IPS-18c (cell line): ENCODE measurements at regions not wholly inside any gene's neighbourhood (a gene's known extent, or its start where the extent isn't known, plus 50 kb on each side); places are given as distances from the start of the nearest gene placed in this dataset.
"Not testable (repeated sequence)": the region's sequence is repeated elsewhere in the genome, so short reads cannot be mapped to it uniquely, and the experiment has no call there.

Experiments
- H3K4me3 ChIP-seq: 2 replicates; pipeline ENCODE4 v1.7.0; 2013; ENCODE audit warnings: low read depth, mild to moderate bottlenecking, low read length, moderate library complexity; ENCODE audit not compliant: insufficient read depth
- H3K9me3 ChIP-seq: one replicate; pipeline ENCODE4 v1.6.1; 2013; ENCODE audit warnings: mild to moderate bottlenecking, low read length, moderate library complexity; ENCODE audit not compliant: control insufficient read depth, insufficient read depth

DNA sequence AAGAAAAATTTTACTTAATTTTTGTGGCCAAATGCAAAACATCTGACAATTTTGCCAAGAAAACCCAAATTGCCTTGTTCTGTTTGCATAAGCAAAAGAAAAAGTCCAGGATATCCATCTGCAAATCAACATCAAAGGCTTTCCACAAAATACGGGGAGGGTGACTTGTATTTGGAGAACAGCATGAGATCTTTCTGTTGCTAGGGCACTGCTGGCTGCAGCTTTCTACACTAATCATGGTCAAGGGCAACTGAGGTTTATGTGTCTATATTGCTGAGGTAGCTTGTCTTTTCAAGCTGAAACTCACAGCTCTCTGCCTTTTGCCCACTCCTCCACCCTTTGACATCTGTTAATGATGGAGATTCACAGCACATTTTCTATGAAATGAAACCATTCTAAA lies 389.1 kb downstream of the NKX6-1 start:
- no peaks in the 10 kb centered on the region for H3K9me3 ChIP-seq
- H3K4me3 ChIP-seq: no peak overlapping the region

DNA sequence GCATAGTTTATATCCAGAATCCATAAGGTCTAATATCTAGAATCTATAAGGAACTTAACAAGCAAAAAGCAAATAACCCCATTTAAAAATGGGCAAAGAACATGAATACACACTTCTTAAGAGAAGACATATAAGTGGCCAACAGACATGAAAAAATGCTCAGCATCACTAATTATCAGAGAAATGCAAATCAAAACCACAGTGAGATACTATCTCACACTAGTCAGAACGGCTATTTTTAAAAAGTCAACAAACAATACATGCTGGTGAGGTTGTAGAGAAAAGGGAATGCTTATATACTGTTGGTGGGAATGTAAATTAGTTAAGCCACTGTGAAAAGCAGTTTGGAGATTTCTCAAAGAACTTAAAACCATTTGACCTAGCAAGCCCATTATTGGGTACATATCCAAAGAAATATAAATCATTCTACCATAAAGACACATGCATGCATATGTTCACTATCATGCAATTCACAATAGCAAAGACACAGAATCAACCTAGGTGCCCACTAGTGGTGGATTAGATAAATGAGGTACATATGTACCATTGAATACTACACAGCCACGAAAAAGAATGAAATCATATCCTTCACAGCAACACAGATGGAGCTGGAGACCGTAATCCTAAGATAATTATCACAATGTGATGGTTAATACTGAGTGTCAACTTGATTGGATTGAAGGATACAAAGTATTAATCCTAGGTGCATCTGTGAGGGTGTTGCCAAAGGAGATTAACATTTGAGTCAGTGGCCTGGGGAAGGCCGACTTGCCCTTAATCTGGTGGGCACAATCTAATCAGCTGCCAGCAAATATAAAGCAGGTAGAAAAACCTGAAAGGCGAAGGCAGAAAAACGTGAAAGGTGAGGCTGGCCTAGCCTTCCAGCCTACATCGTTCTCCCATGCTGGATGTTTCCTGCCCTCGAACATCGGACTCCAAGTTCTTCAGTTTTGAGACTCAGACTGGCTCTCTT lies 397.2 kb downstream of the NKX6-1 start:
- not testable (repeated sequence) for H3K9me3 ChIP-seq, H3K4me3 ChIP-seq

DNA sequence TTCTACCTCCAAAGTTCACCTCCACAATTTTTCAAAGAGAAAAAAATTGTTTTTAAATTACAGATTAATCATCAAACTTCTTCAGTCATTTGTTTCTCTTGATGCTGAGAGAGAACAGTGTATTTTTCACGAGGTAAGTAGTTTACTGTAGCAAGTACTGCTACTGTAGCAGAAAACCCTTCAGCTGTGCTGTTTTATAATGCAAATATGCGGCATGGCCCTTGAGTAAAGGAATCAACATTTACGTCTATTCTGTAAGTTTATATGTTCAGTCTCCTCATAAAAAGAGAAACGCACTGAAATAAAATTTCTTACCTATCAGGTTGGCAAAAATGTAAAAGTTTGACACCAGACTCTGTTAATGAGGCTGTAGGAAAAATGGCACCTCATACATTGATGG lies 399.0 kb downstream of the NKX6-1 start:
- Histone ChIP-seq H3K9me3 (no peaks in the 10 kb centered on the region), H3K4me3 (no peak overlapping the region)

DNA sequence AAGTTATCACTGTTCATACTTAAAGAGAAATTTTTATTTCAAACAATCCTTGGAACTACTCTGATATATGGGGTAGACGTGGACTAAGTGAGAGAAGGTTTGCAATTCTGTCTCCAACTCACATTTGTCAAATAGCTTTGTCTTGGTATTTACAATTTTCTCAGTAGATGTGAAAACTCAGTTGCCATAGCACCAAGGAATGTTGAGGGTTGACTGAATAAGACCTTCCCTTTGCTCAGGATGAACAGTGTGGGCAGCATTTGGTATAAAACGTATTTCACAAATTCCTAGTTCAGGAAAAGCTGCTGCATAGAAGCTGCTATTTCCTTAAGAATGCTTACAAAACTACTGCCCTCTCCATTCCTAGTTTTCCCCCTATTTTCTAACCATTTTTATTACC lies 399.5 kb downstream of the NKX6-1 start:
- no peaks in the 10 kb centered on the region for H3K9me3 ChIP-seq
- H3K4me3 ChIP-seq: no peak overlapping the region

DNA sequence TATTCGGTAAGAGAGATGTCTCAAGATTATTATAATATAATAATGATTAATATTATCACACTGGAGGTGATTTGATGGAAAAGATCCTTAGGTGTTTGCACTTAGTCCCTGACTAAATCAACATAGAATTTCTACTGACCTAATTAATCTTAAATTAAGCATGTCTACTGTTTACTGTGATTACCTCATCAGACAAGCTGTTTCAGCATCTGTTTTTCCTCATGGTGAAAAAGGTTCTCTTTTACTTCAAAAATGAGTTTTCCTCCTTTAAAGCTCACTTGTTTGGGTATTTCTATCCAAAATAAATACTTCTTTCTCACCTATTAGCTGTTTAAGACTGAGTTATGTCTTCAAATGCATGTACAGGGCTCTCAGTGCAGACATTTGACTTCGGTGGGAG lies 407.8 kb downstream of the NKX6-1 start:
- Histone ChIP-seq H3K9me3 (no peaks in the 10 kb centered on the region), H3K4me3 (no peak overlapping the region)

DNA sequence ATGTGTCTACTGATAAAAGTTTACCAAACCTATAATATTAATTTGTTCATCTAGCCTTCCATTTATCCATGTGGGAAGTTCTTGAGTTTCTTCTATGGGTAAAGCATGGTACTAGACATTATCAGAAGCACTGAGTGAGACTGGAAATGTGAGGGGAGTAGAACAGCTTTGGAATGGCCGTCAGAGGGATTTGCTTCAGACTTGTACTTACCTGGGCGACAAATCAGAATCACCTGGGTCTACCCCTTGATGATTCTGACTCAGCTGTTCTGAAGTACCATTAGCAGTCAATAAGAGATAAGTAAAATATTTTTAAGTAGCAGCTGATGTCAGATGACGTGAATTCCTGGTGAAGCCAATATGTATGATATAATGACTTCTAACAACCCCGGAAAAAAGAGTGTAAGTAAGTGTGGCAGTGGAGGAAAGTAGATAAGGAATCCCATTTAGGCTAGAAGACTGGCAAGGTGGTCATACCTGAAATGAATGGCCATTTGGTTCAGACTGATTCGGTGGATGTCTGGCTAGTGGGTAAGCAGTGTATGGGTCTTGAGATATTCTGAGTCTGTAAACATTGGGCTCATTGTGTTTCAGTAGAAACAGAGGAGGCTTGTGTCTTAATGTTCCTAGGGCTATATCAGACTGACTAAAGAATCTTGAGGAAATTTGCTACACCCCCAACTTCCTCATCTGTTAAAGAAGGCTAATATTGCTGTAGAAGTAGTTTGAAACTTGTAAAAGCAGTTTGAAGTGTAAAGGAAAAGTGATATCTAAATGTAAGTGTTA lies 409.2 kb downstream of the NKX6-1 start:
- H3K4me3 ChIP-seq: no peak overlapping the region
- H3K9me3 ChIP-seq: no peaks in the 10 kb centered on the region

DNA sequence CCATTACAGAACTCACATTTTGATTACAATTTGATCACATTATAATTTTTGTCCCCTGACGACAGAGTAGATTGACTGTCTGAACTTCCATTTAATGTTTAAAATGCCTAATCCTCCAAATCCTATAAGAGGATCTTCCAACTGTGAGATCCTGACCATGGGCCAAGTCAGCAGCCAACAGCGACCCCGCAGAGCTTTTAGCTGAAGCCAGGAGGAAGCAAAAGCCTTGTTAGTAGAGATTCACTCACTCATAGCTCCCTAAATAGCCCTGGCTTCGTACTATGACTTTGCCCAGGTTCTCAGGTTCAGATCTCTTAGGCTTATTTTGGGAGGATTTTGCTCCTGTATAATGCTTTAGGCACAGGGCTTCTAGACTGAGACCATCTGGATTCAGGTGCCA lies 413.1 kb downstream of the NKX6-1 start:
- Histone ChIP-seq H3K9me3 (no peaks in the 10 kb centered on the region), H3K4me3 (no peak overlapping the region)

DNA sequence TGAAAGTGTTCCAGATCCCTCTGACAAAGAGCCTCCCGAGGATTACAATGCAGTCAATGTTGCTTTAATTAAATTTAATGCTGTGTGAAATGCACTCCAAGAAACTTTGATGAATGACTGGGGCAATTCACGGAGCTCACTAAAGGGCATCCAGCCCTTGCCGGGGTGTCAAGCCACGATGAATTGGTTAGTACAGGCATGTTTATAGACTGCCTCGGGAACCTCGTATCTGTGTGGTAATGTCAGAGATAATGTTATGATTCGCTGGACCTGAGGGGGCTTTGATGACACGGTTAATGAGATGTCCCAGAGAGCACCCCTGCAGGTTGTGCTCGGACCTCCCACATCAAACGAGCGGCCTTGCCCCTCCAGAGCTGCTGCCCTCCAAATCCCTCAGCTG lies 428.8 kb downstream of the NKX6-1 start:
- Histone ChIP-seq H3K9me3 (no peaks in the 10 kb centered on the region), H3K4me3 (no peak overlapping the region)

DNA sequence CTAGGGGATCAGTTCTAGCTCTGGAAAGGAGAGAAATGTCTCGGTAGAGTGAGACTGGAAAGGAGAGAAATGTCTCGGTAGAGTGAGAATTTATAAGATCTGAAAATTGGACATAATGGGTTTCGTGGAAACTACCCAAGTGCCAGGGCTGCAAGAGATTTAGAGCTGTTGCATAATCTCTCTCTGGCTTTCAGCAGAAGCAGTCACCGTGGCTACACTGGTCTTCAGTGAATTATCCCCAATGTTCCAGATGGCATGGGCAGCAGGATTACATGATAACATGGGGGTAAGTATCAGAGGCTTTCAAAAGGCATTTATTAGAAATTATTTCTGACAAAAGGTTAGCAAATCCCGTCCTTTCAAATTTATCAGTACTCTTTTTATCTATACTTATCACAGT lies 435.5 kb downstream of the NKX6-1 start:
- no peak overlapping the region for H3K4me3 ChIP-seq

DNA sequence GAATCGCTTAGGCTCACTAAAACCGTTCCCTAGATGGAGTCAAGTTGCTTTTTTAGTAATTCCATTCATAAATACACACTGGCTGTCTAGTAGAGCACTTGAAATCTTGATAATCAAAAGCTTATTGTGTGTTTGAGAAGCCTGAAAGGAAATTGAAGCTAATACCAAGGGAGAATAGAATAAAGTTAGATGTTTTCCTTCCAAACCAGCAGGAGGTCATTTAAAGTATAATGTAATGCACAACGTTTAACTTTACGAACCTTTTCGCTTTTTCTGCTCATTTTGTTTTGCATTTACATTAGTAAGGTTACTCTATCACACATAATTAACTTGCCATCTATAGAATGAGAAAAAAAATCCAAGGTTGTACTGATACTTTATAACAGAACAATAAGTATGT lies 440.9 kb downstream of the NKX6-1 start:
- H3K4me3 ChIP-seq: no peak overlapping the region
- H3K9me3 ChIP-seq: no peaks in the 10 kb centered on the region

More for the DNA sequence above, 435.5 kb downstream of the NKX6-1 start:
- no peaks in the 10 kb centered on the region for H3K9me3 ChIP-seq

DNA sequence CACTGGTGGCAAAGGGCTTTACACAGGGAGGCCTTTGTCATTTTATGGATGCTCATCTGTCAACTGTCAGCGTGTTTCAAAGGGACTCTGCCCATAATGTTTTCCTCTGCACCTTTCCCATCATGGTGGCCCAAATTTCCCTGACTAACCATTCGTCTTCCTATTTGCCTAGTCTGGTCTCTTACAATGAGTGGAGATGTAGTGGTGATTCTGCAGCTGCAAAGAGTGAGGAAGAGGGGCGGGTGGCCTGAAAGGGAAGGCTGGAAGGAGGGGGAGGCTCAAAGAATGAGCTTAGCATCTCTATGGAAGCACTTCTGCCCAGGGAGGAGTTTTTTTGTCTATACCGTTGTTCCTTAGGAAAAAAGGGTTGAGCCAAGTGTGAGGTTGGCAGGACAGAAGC lies 447.5 kb downstream of the NKX6-1 start:
- Histone ChIP-seq H3K4me3 (no peak overlapping the region), H3K9me3 (no peaks in the 10 kb centered on the region)

DNA sequence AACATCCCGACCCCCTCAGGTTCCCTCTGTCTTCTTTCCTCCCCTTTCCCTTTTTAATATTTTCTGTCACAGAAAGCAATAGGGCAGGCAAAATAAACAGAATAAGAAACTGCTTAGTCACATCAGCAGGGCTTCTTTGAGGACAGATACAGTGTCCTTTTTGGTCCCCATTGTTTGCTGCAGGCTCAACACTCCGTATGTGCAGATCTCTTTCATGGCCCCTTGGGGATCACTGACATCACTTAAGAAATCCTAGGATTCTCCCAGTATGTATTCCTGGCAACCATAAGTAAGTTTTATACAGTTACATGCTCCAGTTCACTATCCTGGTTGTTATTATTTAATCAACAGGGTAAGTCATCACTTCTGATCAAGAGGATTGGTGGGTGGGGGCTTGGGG lies 448.0 kb downstream of the NKX6-1 start:
- H3K9me3 ChIP-seq: no peaks in the 10 kb centered on the region

DNA sequence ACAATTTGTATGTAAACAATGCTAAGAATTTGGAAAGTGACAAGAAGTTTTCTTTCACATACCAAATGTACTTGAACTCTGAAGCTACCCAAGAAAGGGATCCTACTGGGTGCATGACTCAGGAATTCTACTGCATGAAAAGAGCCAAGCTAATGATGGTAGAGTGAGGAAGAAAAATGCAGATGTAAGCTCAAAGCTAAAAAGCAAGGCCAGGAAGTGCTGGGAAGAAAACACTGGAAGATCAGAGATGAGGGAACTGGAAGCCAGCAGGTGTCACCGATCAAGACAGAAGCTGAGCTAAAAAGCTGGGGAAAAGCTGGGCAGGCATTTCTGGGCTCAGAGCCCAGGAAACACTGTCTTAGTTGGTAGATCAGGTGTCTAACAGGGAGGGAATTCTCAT lies 449.1 kb downstream of the NKX6-1 start:
- Histone ChIP-seq H3K9me3 (no peaks in the 10 kb centered on the region), H3K4me3 (no peak overlapping the region)

More for the DNA sequence above, 448.0 kb downstream of the NKX6-1 start:
- no peak overlapping the region for H3K4me3 ChIP-seq

DNA sequence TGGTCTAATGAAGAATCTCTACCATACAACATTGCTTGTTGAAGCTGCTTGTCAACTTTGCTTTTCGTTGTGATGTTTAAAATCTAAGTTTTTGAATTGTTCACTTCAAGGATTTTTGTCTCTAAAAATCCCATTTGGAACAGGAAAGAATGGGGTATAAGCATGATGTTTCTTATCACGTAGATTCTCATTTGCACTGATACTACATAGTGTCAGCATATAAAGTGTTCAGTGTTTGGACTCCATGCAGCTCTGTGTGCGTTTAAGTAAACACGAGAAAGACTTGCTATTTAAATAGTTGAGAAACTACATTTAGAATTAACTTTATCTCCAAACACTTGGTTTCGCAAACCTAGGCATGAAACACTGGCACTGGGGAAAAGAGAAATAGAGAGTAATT lies 452.5 kb downstream of the NKX6-1 start:
- Histone ChIP-seq H3K9me3 (no peaks in the 10 kb centered on the region), H3K4me3 (no peak overlapping the region)

DNA sequence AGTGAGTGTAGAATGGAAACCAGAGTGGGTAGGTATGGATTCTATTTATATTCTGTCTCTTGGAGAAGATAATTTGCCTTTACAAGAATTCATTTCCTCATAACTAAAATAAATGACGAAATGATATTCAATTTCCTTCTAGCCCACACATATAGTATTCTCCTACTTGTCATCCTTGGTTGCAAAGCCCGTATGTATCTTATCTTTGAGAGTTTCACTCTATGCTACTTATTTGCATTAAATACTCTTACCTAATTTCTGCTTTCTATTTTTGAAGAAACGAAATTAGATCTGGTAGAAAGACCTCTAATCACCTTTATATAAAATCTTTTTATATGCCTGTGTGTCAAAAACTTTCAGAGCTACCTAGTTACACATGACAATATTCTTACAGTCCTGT lies 457.7 kb downstream of the NKX6-1 start:
- H3K4me3 ChIP-seq: no peak overlapping the region
- H3K9me3 ChIP-seq: no peaks in the 10 kb centered on the region

DNA sequence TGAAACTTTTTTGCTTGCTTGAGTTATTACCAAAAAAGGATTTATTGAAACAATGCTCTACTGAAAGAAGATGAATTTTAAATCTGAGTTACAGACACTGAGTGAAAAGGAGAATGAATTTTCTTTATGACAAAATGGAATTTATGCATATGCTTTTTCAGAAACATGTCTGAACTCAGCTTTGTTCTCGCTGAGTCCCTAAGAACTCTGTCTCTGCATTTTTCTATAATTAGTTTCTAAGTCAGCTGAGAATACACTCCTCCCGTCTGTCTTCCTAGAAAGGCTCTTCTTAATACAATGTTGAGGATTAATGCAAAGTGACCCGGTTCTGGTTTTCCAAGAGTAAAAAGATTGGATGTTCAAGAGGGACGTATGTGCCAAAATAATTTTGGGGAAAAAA lies 463.5 kb downstream of the NKX6-1 start:
- H3K9me3 ChIP-seq: no peaks in the 10 kb centered on the region
- no peak overlapping the region for H3K4me3 ChIP-seq

DNA sequence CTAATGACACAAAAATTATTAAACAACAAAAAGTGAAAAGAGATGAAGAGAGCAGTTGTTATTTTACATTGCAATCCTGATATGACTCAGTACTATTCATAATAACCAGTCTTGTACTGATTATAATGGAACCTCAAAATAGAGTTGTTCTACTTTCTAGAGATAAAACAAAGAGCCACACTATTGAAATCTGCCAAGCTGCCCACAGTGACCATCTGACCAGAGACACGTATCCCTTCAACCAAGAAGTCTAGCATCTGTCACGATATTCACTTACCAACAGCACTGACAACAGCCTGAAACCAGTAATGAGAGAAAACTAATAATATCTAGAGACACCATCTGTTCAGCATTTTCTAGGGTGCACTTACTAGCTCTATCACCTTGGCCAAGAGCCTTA lies 466.7 kb downstream of the NKX6-1 start:
- H3K4me3 ChIP-seq: no peak overlapping the region
- no peaks in the 10 kb centered on the region for H3K9me3 ChIP-seq

DNA sequence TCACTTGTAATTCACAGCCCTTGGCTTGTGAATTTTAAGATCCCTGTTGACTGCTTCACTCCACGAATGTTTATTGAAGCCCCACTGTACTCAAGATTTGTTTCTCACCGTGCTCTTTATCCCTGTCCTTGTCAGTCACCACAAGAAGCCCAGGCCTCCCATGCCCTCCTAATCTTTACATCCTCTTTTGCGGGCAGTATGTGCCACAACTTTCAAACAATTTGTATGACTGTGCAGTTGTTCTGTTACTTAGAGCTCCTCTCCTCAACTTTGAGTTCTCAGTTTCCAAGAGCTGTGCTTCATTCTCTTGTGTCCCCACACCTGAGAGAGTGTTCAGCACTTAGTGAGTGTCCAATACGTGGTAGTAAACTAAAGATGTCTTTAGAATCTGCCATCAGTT lies 467.7 kb downstream of the NKX6-1 start:
- Histone ChIP-seq H3K9me3 (no peaks in the 10 kb centered on the region), H3K4me3 (no peak overlapping the region)
